Spleen (tissue), 11 donors: ENCODE measurements at regions not wholly inside any gene's neighbourhood (a gene's known extent, or its start where the extent isn't known, plus 50 kb on each side); places are given as distances from the start of the nearest gene placed in this dataset.

Source experiments
- DNase-seq: peaks from one replicate; pipeline ENCODE4 v3.0.0-alpha.2; 2020
- H3K27ac ChIP-seq, 8 donors: fragments of 200-600 bp; sonication (generic) in 7 of 8; 1 replicate in 4 of 8; 2 replicates in 4 of 8; pipeline versions ENCODE4 v1.5.0 to v1.8.0; 2016 to 2021; ENCODE audit warnings: inconsistent platforms in 4 of 8, mild to moderate bottlenecking in 4 of 8, moderate library complexity in 1 of 8
- H3K27me3 ChIP-seq, 7 donors: fragments of 200-600 bp; sonication (generic) in 6 of 7; replicated peaks in 1 of 7; 1 replicate in 4 of 7; 2 replicates in 3 of 7; pipeline versions ENCODE4 v1.5.0 to v1.8.0; 2016 to 2021; ENCODE audit warnings: inconsistent platforms in 3 of 7, mild to moderate bottlenecking in 1 of 7
- H3K36me3 ChIP-seq, 6 donors: fragments of 200-600 bp; sonication (generic) in 5 of 6; 1 replicate in 4 of 6; 2 replicates in 2 of 6; pipeline versions ENCODE4 v1.5.0 to v1.8.0; 2016 to 2021; ENCODE audit warnings: inconsistent platforms in 2 of 6
- H3K4me1 ChIP-seq, 6 donors: fragments of 200-600 bp; sonication (generic) in 5 of 6; 1 replicate in 3 of 6; 2 replicates in 3 of 6; pipeline versions ENCODE4 v1.5.0 to v1.8.0; 2016 to 2021; ENCODE audit warnings: inconsistent platforms in 3 of 6
- H3K4me3 ChIP-seq, 8 donors: fragments of 200-600 bp; sonication (generic) in 7 of 8; 1 replicate in 4 of 8; 2 replicates in 4 of 8; pipeline versions ENCODE4 v1.5.0 to v1.8.0; 2016 to 2021; ENCODE audit warnings: inconsistent platforms in 4 of 8, mild to moderate bottlenecking in 4 of 8, moderate library complexity in 2 of 8
- H3K9me3 ChIP-seq, 8 donors: fragments of 200-600 bp; sonication (generic) in 7 of 8; 1 replicate in 4 of 8; 2 replicates in 4 of 8; pipeline versions ENCODE4 v1.5.0 to v1.8.0; 2016 to 2021; ENCODE audit warnings: inconsistent platforms in 4 of 8
- CTCF ChIP-seq, 11 experiments: fragments of 200-600 bp in 7 of 11; fragments of 450-650 bp in 4 of 11; sonication (generic) in 4 of 11; IDR thresholded peaks in 8 of 11; conservative IDR thresholded peaks in 3 of 11; 1 replicate in 7 of 11; 2 replicates in 4 of 11; pipeline versions ENCODE4 v1.4.0 to v1.8.0; 2016 to 2021; ENCODE audit warnings: antibody characterized with exemption in 11 of 11, inconsistent platforms in 4 of 11, mild to moderate bottlenecking in 1 of 11
- POLR2A ChIP-seq, 3 donors: fragments of 450-650 bp; IDR thresholded peaks; one replicate each; pipeline ENCODE4 v1.5.1; 2017; ENCODE audit warnings: antibody characterized with exemption in 3 of 3, mild to moderate bottlenecking in 1 of 3
- POLR2AphosphoS5 ChIP-seq, 3 donors: sonication (generic); formaldehyde crosslinking; IDR thresholded peaks; one replicate each; pipeline ENCODE4 v1.5.1; 2017; ENCODE audit warnings: antibody characterized with exemption in 3 of 3
- WGBS, 5 donors: extraction: QIAGEN DNeasy Blood & Tissue Kit in 3 of 5; methylation state at CpG; one replicate each; pipeline versions ENCODE4 v1.1.5 to v1.1.7; 2013 to 2018; 5-methylcytosine and 5-hydroxymethylcytosine counted together
- intact Hi-C: fragments of 100-400 bp; cut with DNase I; formaldehyde crosslinking; loops from one replicate; pipeline ENCODE4 v1.15.0; 2023; ENCODE audit warnings: low total_unique reads
- donor health status: healthy with polysubstance abuse.
- donor health status: DM: no; HTN: no; CAD: no; lungs with moderate emphysema.
- donor health status: DM: no; HTN: no; CAD: no.
- donor health status: Bipolar disorder and iron deficiency.
- donor health status: healthy.
- donor health status: DM: no; HTN: no; CAD: no.
- donor health status: DM: yes; HTN: yes; CAD: no.

GRCh38 chr18:55105873-55106272 is 146.6 kb upstream of the CCDC68 start:
- WGBS, 5 donors: 76 to 80% (median 79%) methylated on average over 2 of the region's 2 CpGs
- TF ChIP-seq POLR2A (IDR thresholded peaks at IDR 0.05) (no peak), POLR2AphosphoS5 (IDR thresholded peaks at IDR 0.05) (no peak), CTCF (IDR thresholded peaks at IDR 0.05 in 8 of 11, conservative IDR thresholded peaks at IDR 0.05 in 3 of 11) (no peak)
- intact Hi-C loops: no loop called here
- Histone ChIP-seq H3K4me3 (no peak overlapping the region), H3K27me3 (no peaks in the 10 kb centered on the region), H3K36me3 (no peaks in the 10 kb centered on the region), H3K9me3 (no peaks in the 10 kb centered on the region), H3K4me1 (peaks cover 0 to 17% (median 0%) of the 10 kb centered on the region in 6 donors), H3K27ac (no peak overlapping the region)
- no peak for DNase-seq

GRCh38 chr18:55102958-55103456 is 143.7 kb upstream of the CCDC68 start:
- H3K9me3 ChIP-seq: no peaks in the 10 kb centered on the region
- peaks cover 0 to 9% (median 0%) of the 10 kb centered on the region in 6 donors for H3K4me1 ChIP-seq
- no peak for DNase-seq
- intact Hi-C loops: no loop called here
- WGBS, 5 donors: 88 to 98% (median 91%) methylated on average over 3 of the region's 3 CpGs
- no peaks in the 10 kb centered on the region for H3K36me3 ChIP-seq
- H3K27ac ChIP-seq: no peak overlapping the region
- no peak overlapping the region for H3K4me3 ChIP-seq
- TF ChIP-seq POLR2AphosphoS5 (IDR thresholded peaks at IDR 0.05): no peak
- TF ChIP-seq CTCF (IDR thresholded peaks at IDR 0.05 in 8 of 11, conservative IDR thresholded peaks at IDR 0.05 in 3 of 11): no peak
- no peak for TF ChIP-seq POLR2A (IDR thresholded peaks at IDR 0.05)
- H3K27me3 ChIP-seq: no peaks in the 10 kb centered on the region

- intact Hi-C loops: no loop called here
- Histone ChIP-seq H3K4me3 (no peak overlapping the region), H3K27ac (no peak overlapping the region), H3K4me1 (peaks cover 0 to 14% (median 0%) of the 10 kb centered on the region in 6 donors), H3K27me3 (no peaks in the 10 kb centered on the region), H3K9me3 (no peaks in the 10 kb centered on the region), H3K36me3 (no peaks in the 10 kb centered on the region)
- DNase-seq: no peak
- TF ChIP-seq POLR2AphosphoS5 (IDR thresholded peaks at IDR 0.05) (no peak), POLR2A (IDR thresholded peaks at IDR 0.05) (no peak), CTCF (IDR thresholded peaks at IDR 0.05 in 8 of 11, conservative IDR thresholded peaks at IDR 0.05 in 3 of 11) (no peak)
- 86 to 91% (median 88%) methylated on average over 3 of the region's 3 CpGs for WGBS, 5 donors
Measured at GRCh38 chr18:55102501-55102900, 143.2 kb upstream of the CCDC68 start.

GRCh38 chr18:55101458-55101824 is 142.2 kb upstream of the CCDC68 start:
- Histone ChIP-seq H3K27me3 (no peaks in the 10 kb centered on the region), H3K4me1 (peaks cover 0 to 24% (median 0%) of the 10 kb centered on the region in 6 donors), H3K9me3 (no peaks in the 10 kb centered on the region), H3K27ac (no peak overlapping the region), H3K36me3 (no peaks in the 10 kb centered on the region), H3K4me3 (no peak overlapping the region)
- intact Hi-C loops: no loop called here
- no peak for DNase-seq
- TF ChIP-seq CTCF (IDR thresholded peaks at IDR 0.05 in 8 of 11, conservative IDR thresholded peaks at IDR 0.05 in 3 of 11) (no peak), POLR2AphosphoS5 (IDR thresholded peaks at IDR 0.05) (no peak), POLR2A (IDR thresholded peaks at IDR 0.05) (no peak)
- WGBS, 5 donors: 84 to 97% (median 96%) methylated on average over 2 of the region's 2 CpGs
